Calu3 (cell line): ENCODE measurements at regions not wholly inside any gene's neighbourhood (a gene's known extent, or its start where the extent isn't known, plus 50 kb on each side); places are given as distances from the start of the nearest gene placed in this dataset.

ENCODE experiments used
- BruUV-seq: library from RNA; stranded (reverse); fragments of 400-500 nt; replicated peaks from 2 replicates; lab custom pipeline; 2021; lab: Mats Ljungman, UMichigan
- CTCF ChIA-PET: fragments of 300-600 bp; sonication (Branson Sonifier 250); formaldehyde crosslinking; loops from one replicate; lab custom pipeline; 2022; ENCODE audit warnings: antibody characterized with exemption; lab: Charles Lee
- DNase-seq: peaks from one replicate; pipeline ENCODE4 v3.0.0; 2022
- H3K27ac Mint-ChIP-seq: one replicate; pipeline ENCODE4 v1.8.0; 2022; ENCODE audit warnings: mixed read lengths; ENCODE audit not compliant: unreplicated experiment
- H3K27me3 Mint-ChIP-seq: one replicate; pipeline ENCODE4 v1.8.0; 2022; ENCODE audit warnings: mixed read lengths; ENCODE audit not compliant: unreplicated experiment
- H3K36me3 Mint-ChIP-seq: one replicate; pipeline ENCODE4 v1.8.0; 2022; ENCODE audit warnings: mild to moderate bottlenecking, moderate library complexity, mixed read lengths; ENCODE audit not compliant: insufficient read depth, unreplicated experiment
- H3K4me1 Mint-ChIP-seq: one replicate; pipeline ENCODE4 v1.8.0; 2022; ENCODE audit warnings: mild to moderate bottlenecking, low read depth, mixed read lengths; ENCODE audit not compliant: unreplicated experiment
- H3K4me3 Mint-ChIP-seq: one replicate; pipeline ENCODE4 v1.8.0; 2022; ENCODE audit warnings: mild to moderate bottlenecking, low read depth, moderate library complexity, mixed read lengths; ENCODE audit not compliant: unreplicated experiment
- H3K9me3 Mint-ChIP-seq: one replicate; pipeline ENCODE4 v1.8.0; 2022; ENCODE audit warnings: low read depth, mixed read lengths; ENCODE audit not compliant: unreplicated experiment
- CTCF ChIP-seq: fragments of 200-600 bp; IDR thresholded peaks from one replicate; pipeline ENCODE4 v1.8.0; 2022; ENCODE audit warnings: antibody characterized with exemption; ENCODE audit not compliant: unreplicated experiment
- intact Hi-C: fragments of 100-400 bp; cut with micrococcal nuclease; formaldehyde crosslinking; loops from one replicate; pipeline ENCODE4 v1.10.0; 2022; ENCODE audit not compliant: unreplicated experiment

- H3K4me1 Mint-ChIP-seq = no peaks in the 10 kb centered on the region
- no peak overlapping the region for H3K4me3 Mint-ChIP-seq
- TF ChIP-seq CTCF = no peak
- H3K36me3 Mint-ChIP-seq = no peaks in the 10 kb centered on the region
- H3K27me3 Mint-ChIP-seq = peaks cover 32% of the 10 kb centered on the region
- no TSS peak for BruUV-seq
- CTCF ChIA-PET = interaction anchor here (1.1 kb wide), 1 partner anchor 34 kb away, joined by 5 read pairs; no protein-coding TSS in a partner anchor
- intact Hi-C loops = no loop called here
- no peak overlapping the region for H3K27ac Mint-ChIP-seq
- H3K9me3 Mint-ChIP-seq = no peaks in the 10 kb centered on the region
- no peak for DNase-seq
Measured at GRCh38 chr22:44650806-44651205, 51.2 kb upstream of the PRR5 start.

- Mint-ChIP-seq H3K36me3 (no peaks in the 10 kb centered on the region), H3K27me3 (peaks cover 46% of the 10 kb centered on the region), H3K9me3 (no peaks in the 10 kb centered on the region), H3K4me1 (peaks cover 13% of the 10 kb centered on the region), H3K27ac (no peak overlapping the region), H3K4me3 (no peak overlapping the region)
- TF ChIP-seq CTCF = no peak
- no TSS peak for BruUV-seq
- intact Hi-C loops = no loop called here
- CTCF ChIA-PET = interaction anchor here (0.7 to 0.9 kb wide), 2 partner anchors 12 to 440 kb away, joined by 3 read pairs; no protein-coding TSS in a partner anchor
- no peak for DNase-seq
Measured at GRCh38 chr22:44648821-44649565, 53.0 kb upstream of the PRR5 start.

GRCh38 chr22:44648085-44648820, 53.8 kb upstream of the PRR5 start:
- H3K9me3 Mint-ChIP-seq = no peaks in the 10 kb centered on the region
- H3K4me3 Mint-ChIP-seq = no peak overlapping the region
- no peak overlapping the region for H3K27ac Mint-ChIP-seq
- CTCF ChIA-PET = interaction anchor here (0.7 to 0.9 kb wide), 3 partner anchors 13 to 343 kb away, joined by 3 read pairs; no protein-coding TSS in a partner anchor
- intact Hi-C loops = no loop called here
- no peak for DNase-seq
- BruUV-seq = no TSS peak
- no peak for TF ChIP-seq CTCF
- peaks cover 13% of the 10 kb centered on the region for H3K4me1 Mint-ChIP-seq
- no peaks in the 10 kb centered on the region for H3K36me3 Mint-ChIP-seq
- H3K27me3 Mint-ChIP-seq = peaks cover 54% of the 10 kb centered on the region

GRCh38 chr22:44647141-44647540, 54.9 kb upstream of the PRR5 start:
- H3K9me3 Mint-ChIP-seq = no peaks in the 10 kb centered on the region
- no peaks in the 10 kb centered on the region for H3K36me3 Mint-ChIP-seq
- intact Hi-C loops = no loop called here
- TF ChIP-seq CTCF = no peak
- H3K4me1 Mint-ChIP-seq = peaks cover 13% of the 10 kb centered on the region
- no peak overlapping the region for H3K4me3 Mint-ChIP-seq
- no peak for DNase-seq
- CTCF ChIA-PET = interaction anchor here (0.7 to 1.6 kb wide), 2 partner anchors 14 to 912 kb away, joined by 4 to 5 read pairs; no protein-coding TSS in a partner anchor
- BruUV-seq = no TSS peak
- peaks cover 65% of the 10 kb centered on the region for H3K27me3 Mint-ChIP-seq
- H3K27ac Mint-ChIP-seq = no peak overlapping the region
